HG03432 (cell line): ENCODE measurements at regions not wholly inside any gene's neighbourhood (a gene's known extent, or its start where the extent isn't known, plus 50 kb on each side); places are given as distances from the start of the nearest gene placed in this dataset.

Experiments used
- ATAC-seq: cut with Tn5 transposase; IDR thresholded peaks from one replicate; pipeline ENCODE4 v1.9.1; 2021; ENCODE audit warnings: mild to moderate bottlenecking, moderate library complexity; ENCODE audit not compliant: unreplicated experiment

- no peak for ATAC-seq
Observed at GRCh38 chr1:199856216-199856780, 171.2 kb upstream of the NR5A2 start.

- ATAC-seq = no peak
Observed at GRCh38 chr1:199857108-199857507, 170.4 kb upstream of the NR5A2 start.

GRCh38 chr1:199857516-199857915 lies 170.0 kb upstream of the NR5A2 start:
- ATAC-seq = no peak

DNA sequence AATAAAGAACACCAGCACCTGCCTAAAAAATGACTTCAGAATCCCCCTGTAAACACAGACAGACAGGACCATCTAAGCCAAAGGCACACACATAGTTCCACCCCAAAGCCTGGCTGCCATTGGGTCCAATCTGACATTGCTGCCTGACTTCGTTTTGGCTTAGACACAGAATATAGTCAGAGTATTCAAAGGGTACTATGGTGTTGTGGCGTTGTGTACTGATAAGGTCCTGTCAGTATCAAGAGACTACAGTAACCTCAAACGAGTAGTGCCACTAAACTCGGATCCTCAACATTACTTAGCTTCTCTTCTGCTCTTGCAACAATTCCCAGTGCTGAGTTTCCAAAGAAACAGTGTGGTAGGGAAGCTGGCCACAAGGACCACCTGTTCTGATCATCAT lies 169.3 kb upstream of the NR5A2 start:
- no peak for ATAC-seq

DNA sequence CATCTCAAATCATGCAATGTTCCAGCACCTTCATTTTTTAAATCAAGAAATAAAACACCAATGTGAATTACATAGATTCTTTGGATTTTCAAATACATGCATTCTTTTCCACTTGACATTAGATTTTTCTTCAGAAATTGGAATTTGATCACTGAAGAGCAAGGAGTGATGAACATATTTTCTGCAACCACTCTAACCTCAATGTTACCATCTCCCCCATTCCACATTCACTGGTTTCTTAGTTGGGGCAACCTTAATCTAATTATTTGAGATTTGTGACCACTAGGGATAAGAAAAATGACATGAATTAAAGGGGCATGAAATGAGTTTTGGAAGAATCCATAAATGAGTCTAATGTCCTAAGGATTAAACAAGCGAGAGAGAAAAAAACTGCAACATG lies 168.7 kb upstream of the NR5A2 start:
- ATAC-seq = no peak

- ATAC-seq = no peak
Observed at GRCh38 chr1:199859491-199859933, 168.0 kb upstream of the NR5A2 start.

DNA sequence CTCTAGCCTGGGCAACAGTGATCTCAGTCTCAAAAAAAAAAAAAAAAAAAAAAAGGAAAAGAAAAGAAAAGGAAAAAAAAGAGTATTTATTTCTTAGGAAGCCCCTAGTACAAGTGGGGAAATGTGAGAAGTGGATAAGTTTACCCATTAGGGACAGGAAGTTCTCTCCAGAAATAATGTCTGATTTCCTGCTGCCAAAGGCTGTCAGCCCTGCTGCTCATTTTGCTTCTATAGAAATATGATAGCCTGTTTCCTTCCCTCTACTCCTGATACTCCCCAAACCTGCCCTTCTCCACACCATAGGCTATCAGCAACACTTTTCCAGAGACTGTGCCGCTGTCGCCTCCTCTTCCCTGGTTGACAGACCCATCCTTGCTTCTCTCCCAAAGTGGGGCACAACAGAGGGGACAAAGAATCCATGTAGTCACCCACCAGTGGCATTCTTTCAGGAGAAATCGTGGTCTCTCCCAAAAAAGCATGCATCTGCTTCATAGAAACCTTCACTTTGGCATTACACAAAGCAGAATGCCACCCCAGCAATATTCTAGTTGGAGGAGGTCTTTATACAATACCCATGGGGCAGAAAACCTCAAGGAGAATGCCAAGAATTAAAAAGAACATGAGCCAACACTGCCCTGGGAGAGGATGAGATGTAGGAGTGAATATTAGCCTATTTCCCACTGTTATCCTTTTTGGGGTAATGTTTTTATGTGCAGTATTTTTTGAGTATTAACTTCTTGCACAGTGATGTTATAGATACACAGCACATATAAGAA lies 166.3 kb upstream of the NR5A2 start:
- ATAC-seq = no peak

GRCh38 chr1:199862047-199862446 lies 165.5 kb upstream of the NR5A2 start:
- no peak for ATAC-seq

GRCh38 chr1:199866210-199866617 lies 161.3 kb upstream of the NR5A2 start:
- no peak for ATAC-seq

GRCh38 chr1:199867601-199868000 lies 159.9 kb upstream of the NR5A2 start:
- ATAC-seq = no peak

GRCh38 chr1:199868777-199869176 lies 158.7 kb upstream of the NR5A2 start:
- ATAC-seq = no peak

GRCh38 chr1:199875337-199875736 lies 152.2 kb upstream of the NR5A2 start:
- ATAC-seq = no peak

- ATAC-seq = no peak
Observed at GRCh38 chr1:199875856-199876255, 151.7 kb upstream of the NR5A2 start.

DNA sequence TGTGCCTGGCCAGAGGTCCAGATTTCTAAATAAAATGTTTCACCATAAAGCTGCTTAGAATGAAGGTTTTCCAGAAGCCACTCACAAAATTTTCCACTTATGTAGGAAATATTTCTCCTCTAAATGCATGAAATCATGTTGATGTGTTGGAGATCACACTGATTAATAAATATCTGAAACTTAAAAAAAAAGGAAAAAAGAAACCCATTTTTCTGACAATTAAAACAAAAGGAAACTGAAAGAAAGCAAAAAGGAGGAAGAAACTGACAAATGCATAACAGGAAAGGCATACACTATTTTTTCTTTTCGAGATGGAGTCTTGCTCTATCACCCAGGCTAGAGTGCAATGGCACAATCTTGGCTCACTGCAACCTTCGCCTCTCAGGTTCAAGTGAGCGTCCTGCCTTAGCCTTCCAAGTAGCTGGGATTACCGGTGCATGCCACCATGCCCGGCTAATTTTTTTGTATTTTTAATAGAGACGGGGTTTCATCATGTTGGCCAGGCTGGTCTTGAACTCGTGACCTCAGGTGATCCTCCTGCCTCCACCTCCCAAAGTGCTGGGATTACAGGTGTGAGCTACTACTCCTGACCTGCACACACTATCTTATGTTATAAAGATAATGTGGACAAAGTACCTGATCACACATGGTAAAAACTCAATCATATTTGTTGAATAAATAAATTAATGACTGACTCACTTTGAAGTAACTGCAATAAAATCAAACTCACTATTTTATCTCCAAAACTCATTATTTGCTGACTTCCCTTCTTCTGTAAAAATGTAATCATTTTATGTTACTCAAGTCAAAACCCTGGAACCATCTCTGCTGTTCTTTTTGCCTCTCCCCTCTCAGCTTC lies 149.8 kb upstream of the NR5A2 start:
- no peak for ATAC-seq

- no peak for ATAC-seq
Observed at GRCh38 chr1:199878823-199879222, 148.7 kb upstream of the NR5A2 start.

DNA sequence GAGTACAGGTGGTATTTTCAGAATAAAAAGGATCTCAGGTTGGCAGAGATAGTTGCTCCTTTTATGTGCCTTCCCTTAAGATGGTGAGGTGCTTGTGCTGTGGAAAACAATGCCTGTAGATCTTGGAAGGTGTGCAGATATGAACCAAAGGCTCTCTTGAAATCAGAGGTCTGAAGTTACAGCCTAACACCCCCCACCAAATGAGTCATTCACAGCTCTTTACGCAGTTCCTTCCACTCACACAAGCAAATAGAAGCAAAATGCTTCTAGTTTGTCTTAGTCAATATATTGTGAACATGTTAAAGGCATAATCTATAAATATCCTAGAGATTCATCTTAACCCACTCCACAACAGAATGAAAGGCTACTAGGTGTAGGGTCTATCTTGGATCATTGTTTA lies 128.9 kb upstream of the NR5A2 start:
- ATAC-seq = no peak

DNA sequence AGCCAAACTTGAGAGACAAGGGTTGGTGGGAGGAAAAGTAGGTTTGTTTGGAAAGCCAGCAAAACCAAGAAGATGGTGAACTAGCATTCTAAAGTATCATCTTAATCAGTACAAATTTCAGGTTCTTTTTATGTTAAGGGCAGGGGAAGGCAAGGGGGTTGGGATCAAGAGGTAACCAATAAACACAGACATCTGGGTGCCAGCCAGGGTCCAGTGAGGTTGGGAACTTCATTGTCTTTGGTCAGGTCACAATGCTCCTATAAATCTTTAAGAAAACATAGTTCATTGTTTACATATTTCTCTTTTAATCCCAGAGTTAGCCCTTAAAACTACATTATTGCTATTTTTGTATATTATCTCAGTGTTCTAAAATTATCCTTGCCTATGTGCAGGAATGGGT lies 126.2 kb upstream of the NR5A2 start:
- no peak for ATAC-seq

DNA sequence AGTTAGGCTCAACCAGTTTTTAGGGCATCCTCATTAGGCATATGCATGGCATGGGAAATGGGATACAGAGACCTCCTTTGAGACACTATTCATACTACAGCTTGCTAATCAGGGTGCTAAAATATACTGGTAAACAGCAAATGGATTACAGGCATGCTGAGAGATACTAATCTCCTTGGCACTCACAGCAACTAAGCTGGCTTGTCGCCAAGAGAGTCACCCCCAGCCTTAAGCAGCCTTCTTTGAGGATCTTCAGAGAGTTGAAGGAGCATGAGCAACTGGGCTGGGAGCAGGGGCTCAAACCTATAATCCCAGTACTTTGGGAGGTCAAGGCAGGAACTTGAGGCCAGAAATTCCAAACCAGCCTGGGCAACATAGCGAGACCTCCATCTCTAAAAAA lies 120.1 kb upstream of the NR5A2 start:
- ATAC-seq = no peak

DNA sequence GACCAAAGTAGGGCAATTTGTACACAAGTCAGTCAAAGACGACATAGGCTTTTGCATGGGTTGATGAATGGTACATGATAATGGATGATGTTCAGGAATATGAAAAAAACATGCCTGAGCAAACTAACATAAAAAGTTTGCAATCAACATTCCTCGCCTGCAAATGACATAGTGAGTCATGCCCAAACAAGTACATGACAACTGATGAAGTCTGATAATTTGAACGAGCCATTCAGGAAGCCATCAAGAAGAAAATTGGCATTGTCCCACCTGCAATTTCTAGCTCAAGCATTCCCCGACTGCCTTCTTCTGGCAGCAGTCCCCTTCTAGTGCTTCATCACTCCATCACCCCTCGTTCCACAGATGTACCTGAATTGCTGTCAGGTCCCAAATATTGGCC lies 118.4 kb upstream of the NR5A2 start:
- no peak for ATAC-seq

DNA sequence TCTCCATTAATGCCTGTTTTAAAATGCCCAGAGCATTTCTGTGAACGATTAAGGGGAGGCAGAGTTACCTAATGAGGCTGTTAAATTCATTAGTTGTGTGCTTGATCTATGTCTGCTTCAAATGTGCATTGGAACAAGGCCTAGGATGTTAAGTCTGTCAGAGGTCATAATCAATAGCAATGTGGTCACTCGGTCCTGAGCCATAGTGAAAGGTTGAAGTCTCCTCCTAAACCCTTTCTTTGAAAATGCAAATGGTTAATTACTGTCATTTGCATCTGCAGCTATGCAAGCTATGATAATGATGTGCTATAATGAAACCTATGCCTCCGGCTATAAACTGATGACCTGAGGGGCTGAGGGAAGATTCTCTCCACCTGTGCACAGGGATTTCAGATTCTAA lies 114.2 kb upstream of the NR5A2 start:
- no peak for ATAC-seq

DNA sequence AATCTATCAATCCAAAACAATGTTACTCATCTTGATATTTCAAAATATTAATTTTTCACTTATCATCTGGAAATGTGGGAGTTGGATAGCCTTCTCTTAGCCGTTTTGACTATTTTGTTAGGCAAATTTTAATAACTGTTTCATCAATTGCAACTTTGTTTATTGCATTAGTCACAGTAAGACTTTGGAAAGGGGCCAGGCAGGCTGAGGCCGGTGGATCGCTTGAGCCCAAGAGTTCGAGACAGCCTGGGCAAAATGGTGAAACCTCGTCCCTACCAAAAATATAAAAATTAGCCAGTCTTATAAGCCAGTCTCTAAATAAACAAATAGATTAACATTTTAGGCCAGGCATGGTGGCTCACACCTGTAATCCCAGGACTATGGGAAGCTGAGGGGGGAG lies 113.0 kb upstream of the NR5A2 start:
- ATAC-seq = no peak
